GM12878 (cell line): ENCODE measurements at regions not wholly inside any gene's neighbourhood (a gene's known extent, or its start where the extent isn't known, plus 50 kb on each side); places are given as distances from the start of the nearest gene placed in this dataset.

Experiments
- ATAC-seq: fragments of 200-7000 bp; cut with Tn5 transposase; 3 replicates; pipeline ENCODE4 v1.9.1; 2020; ENCODE audit warnings: mild to moderate bottlenecking, moderate library complexity
- BruUV-seq: library from RNA; stranded (reverse); fragments of 400-500 nt; replicated peaks from 2 replicates; lab custom pipeline; 2021; lab: Mats Ljungman, UMichigan
- CTCF ChIA-PET: fragments of 300-600 bp; sonication (Branson Sonifier 250); formaldehyde crosslinking; extraction: SDS; loops from one replicate; lab custom pipeline; 2021; ENCODE audit warnings: inconsistent platforms; lab: Yijun Ruan, JAX
- POLR2A ChIA-PET: fragments of 350-600 bp; formaldehyde crosslinking; extraction: SDS; loops from one replicate; lab custom pipeline; 2021; ENCODE audit warnings: inconsistent platforms; lab: Charles Lee
- RAD21 ChIA-PET: fragments of 300-600 bp; sonication (Branson Sonifier 250); formaldehyde crosslinking; loops from one replicate; lab custom pipeline; 2023; ENCODE audit warnings: antibody characterized with exemption; ENCODE audit not compliant: unreplicated experiment; lab: Charles Lee
- SMC1A ChIA-PET: fragments of 300-600 bp; sonication (Branson Sonifier 250); formaldehyde crosslinking; loops from one replicate; lab custom pipeline; 2023; ENCODE audit not compliant: unreplicated experiment, uncharacterized antibody; lab: Charles Lee
- DNase-seq: peaks from one replicate; pipeline ENCODE4 v3.0.0-alpha.2; 2011; ENCODE audit warnings: low read depth, low spot score
- FAIRE-seq: peaks from 3 replicates; lab custom pipeline; 2011; peaks lifted over from hg19 to GRCh38; lab: Jason Lieb, UNC
- H2AFZ ChIP-seq: 2 replicates; pipeline ENCODE4 v1.6.0; 2011; ENCODE audit warnings: low read depth, low read length, control low read depth; ENCODE audit not compliant: control insufficient read depth
- H3K27ac ChIP-seq: 2 replicates; pipeline ENCODE4 v1.5.1; 2011; ENCODE audit warnings: control low read depth; ENCODE audit not compliant: control insufficient read depth, insufficient read depth
- H3K27me3 ChIP-seq, 2 experiments: replicated peaks in 1 of 2; 2 replicates each; pipeline versions ENCODE4 v1.6.0 to v1.6.1; 2011; ENCODE audit warnings: low read length in 1 of 2; ENCODE audit not compliant: control insufficient read depth in 2 of 2, insufficient read depth in 2 of 2
- H3K36me3 ChIP-seq, 2 experiments: 2 replicates each; pipeline ENCODE4 v1.5.1; 2011; ENCODE audit warnings: low read length in 1 of 2; ENCODE audit not compliant: control insufficient read depth in 2 of 2, insufficient read depth in 2 of 2
- H3K4me1 ChIP-seq: 2 replicates; pipeline ENCODE4 v1.6.1; 2011; ENCODE audit warnings: mild to moderate bottlenecking, low read length, moderate library complexity, mixed read lengths; ENCODE audit not compliant: control insufficient read depth, insufficient read depth
- H3K4me2 ChIP-seq: 2 replicates; pipeline ENCODE4 v1.6.0; 2011; ENCODE audit warnings: control low read depth; ENCODE audit not compliant: control insufficient read depth, insufficient read depth
- H3K4me3 ChIP-seq: fragments of 200-600 bp; sonication (generic); 2 replicates; pipeline ENCODE4 v1.5.1; 2016
- H3K79me2 ChIP-seq: 2 replicates; pipeline ENCODE4 v1.6.0; 2011; ENCODE audit warnings: low read length; ENCODE audit not compliant: control insufficient read depth, insufficient read depth
- H3K9ac ChIP-seq: 2 replicates; pipeline ENCODE4 v1.8.0; 2011; ENCODE audit warnings: low read length, control low read depth, mixed read lengths; ENCODE audit not compliant: control insufficient read depth, insufficient read depth
- H3K9me3 ChIP-seq: replicated peaks from 3 replicates; pipeline ENCODE4 v1.5.1; 2011; ENCODE audit warnings: mild to moderate bottlenecking, low read length; ENCODE audit not compliant: control insufficient read depth, insufficient read depth
- H4K20me1 ChIP-seq: 2 replicates; pipeline ENCODE4 v1.6.0; 2011; ENCODE audit not compliant: control insufficient read depth, insufficient read depth
- E2F8 ChIP-seq: fragments of 450-650 bp; IDR thresholded peaks from 2 replicates; pipeline ENCODE4 v1.6.1; 2018; ENCODE audit warnings: mild to moderate bottlenecking, low read depth, moderate library complexity; ENCODE audit not compliant: partially characterized antibody
- ETV6 ChIP-seq, 2 experiments: fragments of 450-650 bp in 1 of 2; IDR thresholded peaks in 1 of 2; conservative IDR thresholded peaks in 1 of 2; 2 replicates each; pipeline ENCODE4 v1.6.1; 2014; ENCODE audit warnings: antibody characterized with exemption in 1 of 2, borderline replicate concordance in 1 of 2, low read depth in 1 of 2, mild to moderate bottlenecking in 1 of 2, moderate library complexity in 1 of 2
- JUNB ChIP-seq: IDR thresholded peaks from 2 replicates; pipeline ENCODE4 v1.6.1; 2016; ENCODE audit warnings: antibody characterized with exemption, mild to moderate bottlenecking
- SPI1 ChIP-seq: IDR thresholded peaks from 2 replicates; pipeline ENCODE4 v1.6.1; 2011; ENCODE audit warnings: low read depth, mild to moderate bottlenecking, low read length, moderate library complexity, borderline replicate concordance; ENCODE audit not compliant: insufficient read depth
- SREBF2 ChIP-seq: IDR thresholded peaks from 2 replicates; pipeline ENCODE4 v1.6.1; 2012; ENCODE audit warnings: mild to moderate bottlenecking, low read length
- ZSCAN29 ChIP-seq: fragments of 450-650 bp; IDR thresholded peaks from 2 replicates; pipeline ENCODE4 v1.6.1; 2017; ENCODE audit warnings: mild to moderate bottlenecking, moderate library complexity
- WGBS: methylation state at CpG from one replicate; pipeline ENCODE4 v1.1.6; 2016; ENCODE audit warnings: low lambda C conversion rate; ENCODE audit not compliant: insufficient replicate concordance, insufficient coverage; ENCODE audit errors: missing lambda C conversion rate; 5-methylcytosine and 5-hydroxymethylcytosine counted together
- in situ Hi-C: fragments of 300-500 bp; cut with MboI; formaldehyde crosslinking; loops from 9 replicates; pipeline ENCODE4 v1.14.3; 2018; ENCODE audit warnings: mixed read lengths
- intact Hi-C: fragments of 100-400 bp; cut with micrococcal nuclease; formaldehyde crosslinking; loops from one replicate; pipeline ENCODE4 v1.14.2; 2022; ENCODE audit not compliant: unreplicated experiment

GRCh38 chr6:105745464-105746129 lies 340.5 kb upstream of the PRDM1 start:
- Histone ChIP-seq H3K36me3 (no peaks in the 10 kb centered on the region), H3K4me2 (peak overlapping the region; percentile 12; the same call in 1 of the 2 replicates), H4K20me1 (no peaks in the 10 kb centered on the region), H3K4me3 (no peak overlapping the region), H3K79me2 (no peaks in the 10 kb centered on the region), H3K27me3 (no peaks in the 10 kb centered on the region), H3K9me3 (no peaks in the 10 kb centered on the region; the same call in 2 of the 3 replicates), H3K27ac (no peak overlapping the region), H2AFZ (no peak overlapping the region), H3K4me1 (peaks cover 18% of the 10 kb centered on the region), H3K9ac (no peak overlapping the region)
- in situ Hi-C loops (no loop called here), intact Hi-C loops (no loop called here)
- 85% methylated on average over 2 of the region's 2 CpGs for WGBS
- TF ChIP-seq E2F8 = no peak
- TF ChIP-seq ZSCAN29 = no peak
- no peak for TF ChIP-seq SREBF2
- TF ChIP-seq JUNB = 0 out of 2 replicates have a peak, but pooled peaks have one; percentile 20
- TF ChIP-seq ETV6 (conservative IDR thresholded peaks at IDR 0.05 in 1 of 2, IDR thresholded peaks at IDR 0.05 in 1 of 2; ENCODE audit: borderline replicate concordance in 1 of 2, low read depth in 1 of 2) = no peak
- no peak for TF ChIP-seq SPI1
- ChIA-PET SMC1A (interaction anchor here (0.6 to 1.2 kb wide), 3 partner anchors 10 to 314 kb away, joined by 3 to 4 read pairs (median 3); no protein-coding TSS in a partner anchor), POLR2A (interaction anchor here (0.6 kb wide), 1 partner anchor 205 kb away, joined by 3 read pairs; no protein-coding TSS in a partner anchor), CTCF (interaction anchor here (0.8 to 1.6 kb wide), 5 partner anchors 9 to 477 kb away, joined by 3 to 4 read pairs (median 3); no protein-coding TSS in a partner anchor), RAD21 (no interaction called here)
- FAIRE-seq = no peak
- ATAC-seq = peak; percentile 39
- no TSS peak for BruUV-seq
- DNase-seq = no peak
